ENCODE measurements at regions not wholly inside any gene's neighbourhood (a gene's known extent, or its start where the extent isn't known, plus 50 kb on each side); places are given as distances from the start of the nearest gene placed in this dataset.

DNA sequence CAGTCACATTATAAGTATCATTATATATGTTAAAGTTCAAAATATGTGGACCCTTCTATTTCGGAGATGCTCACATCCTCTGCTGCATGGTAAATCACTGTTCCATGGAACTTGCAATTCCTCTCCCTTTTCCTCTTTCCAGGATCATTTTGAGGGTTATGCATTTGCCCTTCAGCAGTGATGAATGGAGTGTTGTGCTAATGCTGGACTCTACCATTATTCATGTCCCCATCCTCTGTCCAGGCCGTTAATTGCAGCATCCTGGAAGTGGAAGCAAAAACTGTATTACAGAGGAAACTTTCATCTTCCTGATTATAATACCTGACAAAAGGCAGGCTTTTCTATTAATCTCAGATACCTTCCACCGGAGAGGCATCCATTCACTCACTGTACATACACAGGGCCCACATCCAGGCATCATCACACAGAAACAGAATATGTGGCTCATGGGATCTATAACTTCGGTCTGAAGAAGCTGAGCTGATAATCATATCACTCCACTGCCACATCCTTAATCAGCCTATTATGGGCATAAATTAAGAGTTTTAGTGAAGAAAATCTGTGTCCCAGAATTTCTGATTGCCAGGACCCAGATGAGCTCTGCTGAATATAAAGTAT lies 65.0 kb upstream of the ACO1 start:
- no peak for DNase-seq (ENCODE audit: low spot score)

DNA sequence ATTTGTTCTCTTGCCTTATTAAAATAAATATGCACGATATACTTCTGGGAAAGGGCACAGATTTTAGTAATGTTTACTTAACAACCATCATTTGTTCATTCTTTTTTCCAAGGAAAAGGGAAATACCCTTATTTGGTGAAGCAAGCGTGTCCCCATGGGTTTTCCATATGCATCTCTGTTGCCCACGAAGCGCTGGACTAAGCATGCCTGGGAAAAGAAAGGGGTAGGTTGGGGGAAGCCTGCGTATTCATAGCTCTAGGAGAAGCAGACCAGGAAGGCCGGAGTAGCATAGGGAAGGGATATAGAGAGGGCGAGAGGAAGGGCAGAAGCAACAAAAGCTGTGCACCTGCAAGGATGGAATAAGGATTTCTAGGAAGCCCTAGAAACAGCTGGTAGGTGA lies 61.8 kb upstream of the ACO1 start:
- DNase-seq (ENCODE audit: low spot score), result no peak

DNA sequence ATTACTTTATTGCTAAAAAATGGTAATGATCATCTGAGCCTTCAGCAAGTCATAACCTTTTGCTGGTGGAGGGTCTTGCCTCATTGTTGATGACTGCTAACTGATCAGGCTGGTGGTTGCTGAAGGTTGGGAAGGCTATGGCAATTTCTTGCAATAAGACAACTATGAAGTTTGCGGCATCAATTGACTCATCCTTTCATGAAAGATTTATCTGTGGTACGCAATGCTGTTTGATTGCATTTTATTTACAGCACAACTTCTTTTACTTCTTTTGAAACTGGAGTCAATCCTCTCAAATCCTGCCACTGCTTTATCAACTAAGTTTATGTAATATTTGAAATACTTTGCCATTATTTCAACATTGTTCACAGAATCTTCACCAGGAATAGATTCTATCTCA lies 58.3 kb upstream of the ACO1 start:
- DNase-seq (ENCODE audit: low spot score), result no peak

DNA sequence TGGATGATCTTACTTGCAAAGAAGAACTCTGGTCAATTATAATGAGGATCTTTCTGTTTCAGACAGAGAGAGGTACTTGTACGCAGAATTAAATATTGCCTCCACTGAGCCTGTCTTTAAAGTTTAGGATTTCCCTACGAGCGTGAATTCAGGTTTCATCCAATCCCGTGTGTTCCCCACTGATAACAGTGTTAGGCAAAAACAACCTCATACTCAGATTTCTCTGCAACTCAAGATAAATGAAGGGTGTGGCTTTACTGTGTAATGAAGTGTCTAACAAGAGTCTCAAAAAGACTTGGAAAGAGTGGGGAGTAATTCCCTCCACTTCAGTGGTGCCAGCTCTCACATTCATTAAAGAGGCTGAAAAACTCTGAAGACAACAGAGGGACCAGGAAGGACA lies 53.2 kb upstream of the ACO1 start:
- no peak for DNase-seq (ENCODE audit: low spot score)

DNA sequence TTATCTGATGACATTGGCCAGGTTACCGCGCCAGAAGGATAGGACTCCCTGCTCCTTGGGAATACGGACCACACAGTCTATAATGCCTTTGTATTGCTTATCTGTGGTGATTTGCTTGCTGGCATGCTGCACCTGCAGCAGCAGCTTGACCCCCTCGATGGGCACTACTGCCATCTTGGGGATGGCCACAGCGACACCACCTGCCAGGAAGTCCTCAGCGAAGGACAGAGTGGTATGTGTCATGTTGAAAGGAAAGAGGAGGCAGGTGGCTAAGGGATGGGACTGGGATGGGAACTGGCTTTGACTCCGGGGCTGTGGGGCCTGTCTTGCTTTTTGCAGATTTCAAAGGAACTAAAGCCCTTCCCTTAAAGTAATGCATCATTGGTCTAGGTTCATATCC lies 50.3 kb upstream of the ACO1 start:
- DNase-seq (ENCODE audit: low spot score), result no peak

Data from HuH-7.5 (cell line).